NCI-H2107 (cell line): ENCODE measurements at regions not wholly inside any gene's neighbourhood (a gene's known extent, or its start where the extent isn't known, plus 50 kb on each side); places are given as distances from the start of the nearest gene placed in this dataset.

ENCODE experiments used
- DNase-seq: peaks from one replicate; lab custom pipeline; 2025; lab: John Stamatoyannopoulos, UW

GRCh38 chr2:198795419-198795818 lies 662.3 kb downstream of the SATB2 start:
- DNase-seq = no peak

DNA sequence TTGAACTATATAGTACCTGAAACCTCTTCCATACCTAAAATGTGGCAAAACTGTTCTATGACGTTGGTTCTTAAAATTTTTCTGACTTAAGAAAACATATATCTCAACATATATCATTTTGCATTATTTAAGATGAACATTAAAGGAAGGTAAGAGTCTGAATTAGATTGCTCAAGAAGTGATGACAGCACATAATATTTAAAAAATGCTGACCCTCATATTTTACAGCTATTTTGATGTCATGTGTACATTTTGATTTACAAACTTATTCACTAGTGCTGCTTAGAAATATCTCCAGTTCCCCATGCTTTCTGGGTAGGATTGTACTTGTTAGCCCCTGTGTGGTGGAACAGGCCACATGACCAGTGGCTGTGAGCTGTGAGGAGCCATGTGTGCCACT lies 666.1 kb downstream of the SATB2 start:
- no peak for DNase-seq

DNA sequence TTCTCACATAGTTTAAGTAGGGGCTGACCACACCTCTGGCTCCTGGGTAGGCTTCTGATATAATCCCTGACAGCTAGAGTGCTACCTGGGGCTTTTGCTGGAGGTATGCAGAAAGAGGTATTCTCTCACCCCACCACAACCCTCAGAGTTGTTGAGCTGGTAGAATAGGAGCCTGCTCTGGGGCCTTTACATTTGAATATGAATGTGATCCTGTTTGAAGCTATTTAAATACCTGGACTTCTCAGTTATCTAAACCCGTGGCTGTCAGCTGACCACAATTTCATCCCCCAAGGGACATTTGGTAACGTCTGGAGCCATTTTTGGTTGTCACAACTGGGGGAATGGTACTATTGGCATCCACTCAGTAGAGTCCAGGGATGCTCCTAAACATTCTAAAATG lies 669.1 kb downstream of the SATB2 start:
- DNase-seq = no peak

DNA sequence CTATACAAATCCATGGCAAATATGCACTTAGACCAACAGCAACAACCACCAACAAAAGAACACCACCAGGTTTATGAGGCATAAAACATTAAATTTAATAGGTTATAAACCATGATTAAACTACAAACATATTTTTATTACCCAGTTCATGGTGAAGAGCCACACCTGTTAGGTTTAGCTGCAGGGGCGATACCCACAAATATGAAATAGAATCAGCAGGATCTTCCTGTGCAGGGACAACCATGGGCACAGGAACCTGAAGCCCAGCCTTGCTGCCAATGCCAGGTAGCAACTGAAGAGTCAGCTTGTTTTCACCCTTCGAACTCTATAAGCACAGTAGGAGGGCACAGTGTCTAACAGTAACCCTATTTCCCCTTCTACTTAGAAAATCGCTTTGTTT lies 675.0 kb downstream of the SATB2 start:
- no peak for DNase-seq

- DNase-seq = no peak
Measured at GRCh38 chr2:198776616-198777406, 680.9 kb downstream of the SATB2 start.

- no peak for DNase-seq
Measured at GRCh38 chr2:198775737-198776136, 682.0 kb downstream of the SATB2 start.

DNA sequence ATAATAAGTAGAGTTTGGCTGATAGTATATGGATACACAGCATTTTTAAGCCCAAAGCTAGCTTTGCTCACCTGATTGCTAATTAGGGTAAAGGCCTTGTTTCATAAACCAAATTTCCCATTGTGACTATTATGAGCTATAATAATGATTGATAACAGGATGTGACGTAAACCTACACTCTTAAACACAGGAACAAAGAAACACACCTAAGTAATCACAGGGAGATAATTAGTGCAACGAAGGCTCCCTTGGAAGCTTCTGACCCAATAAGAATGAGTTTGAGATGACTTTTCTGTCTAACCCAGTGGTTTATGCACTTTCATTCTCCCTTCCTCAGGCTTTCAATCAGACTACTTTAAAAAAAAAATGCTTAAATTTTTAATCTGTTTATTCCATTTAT lies 683.2 kb downstream of the SATB2 start:
- no peak for DNase-seq

DNA sequence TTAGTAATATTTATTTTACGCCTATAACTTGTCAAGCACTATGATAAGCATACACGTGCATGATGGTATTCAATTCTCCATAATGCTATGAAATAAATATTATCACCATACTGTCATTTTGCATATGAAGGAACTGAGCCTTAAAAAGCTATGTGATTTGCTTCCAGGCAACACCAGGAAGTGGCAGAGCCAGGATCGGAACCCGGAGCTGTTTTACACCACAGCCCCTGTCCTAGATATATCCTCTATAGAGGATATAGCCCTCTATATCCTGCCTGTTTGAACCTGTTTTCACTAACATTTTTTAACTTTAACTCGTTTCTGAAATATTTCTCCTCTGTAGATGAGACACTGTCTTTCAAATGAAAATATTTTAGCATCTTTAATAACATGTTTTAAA lies 690.0 kb downstream of the SATB2 start:
- no peak for DNase-seq

GRCh38 chr2:198763793-198764192 lies 693.9 kb downstream of the SATB2 start:
- no peak for DNase-seq

- no peak for DNase-seq
Measured at GRCh38 chr2:198762441-198762840, 695.3 kb downstream of the SATB2 start.

DNA sequence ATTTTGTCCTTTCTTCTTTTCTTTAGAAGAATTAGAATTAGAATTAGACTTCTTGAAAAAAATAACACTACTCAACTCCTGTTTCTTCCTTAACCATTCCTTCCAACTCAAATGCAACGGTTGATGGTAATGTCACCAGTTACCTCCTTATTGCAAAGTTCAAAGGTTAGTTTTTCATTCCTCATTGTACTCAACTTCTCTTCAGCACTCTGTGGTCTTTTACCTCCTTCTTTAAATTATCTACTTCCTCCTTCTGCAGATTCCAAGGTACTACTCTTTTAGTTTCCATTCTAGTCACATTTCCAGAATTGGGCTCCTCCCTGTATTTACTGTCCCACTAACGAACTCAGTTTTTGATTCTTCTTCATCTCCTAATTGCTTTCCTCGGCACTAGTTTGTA lies 700.7 kb downstream of the SATB2 start:
- DNase-seq = no peak

GRCh38 chr2:198756166-198756565 lies 701.6 kb downstream of the SATB2 start:
- no peak for DNase-seq

- DNase-seq = no peak
Measured at GRCh38 chr2:198753101-198753500, 704.6 kb downstream of the SATB2 start.

GRCh38 chr2:198749364-198749763 lies 708.4 kb downstream of the SATB2 start:
- no peak for DNase-seq

- DNase-seq = no peak
Measured at GRCh38 chr2:198731842-198732399, 725.8 kb downstream of the SATB2 start.

- no peak for DNase-seq
Measured at GRCh38 chr2:198720266-198720665, 737.5 kb downstream of the SATB2 start.

DNA sequence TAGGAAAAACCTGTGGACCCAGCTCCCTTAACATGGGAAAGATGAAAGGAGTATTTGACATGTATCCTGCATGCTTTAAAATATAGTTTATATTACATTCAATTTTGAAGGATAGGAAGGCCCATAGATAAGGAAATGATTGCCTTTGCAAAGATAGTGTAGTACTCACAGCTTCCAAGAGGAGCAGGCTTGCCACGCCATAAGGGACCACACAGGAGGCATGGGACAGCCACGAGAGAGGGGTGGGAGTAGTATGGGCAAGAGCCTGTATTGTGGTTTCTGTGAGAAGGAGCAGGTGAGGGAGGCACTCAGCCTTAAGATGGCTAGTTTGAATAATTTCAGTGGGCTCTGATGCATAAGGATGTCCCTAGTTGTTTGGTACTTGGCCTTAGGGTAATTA lies 740.3 kb downstream of the SATB2 start:
- DNase-seq = no peak

DNA sequence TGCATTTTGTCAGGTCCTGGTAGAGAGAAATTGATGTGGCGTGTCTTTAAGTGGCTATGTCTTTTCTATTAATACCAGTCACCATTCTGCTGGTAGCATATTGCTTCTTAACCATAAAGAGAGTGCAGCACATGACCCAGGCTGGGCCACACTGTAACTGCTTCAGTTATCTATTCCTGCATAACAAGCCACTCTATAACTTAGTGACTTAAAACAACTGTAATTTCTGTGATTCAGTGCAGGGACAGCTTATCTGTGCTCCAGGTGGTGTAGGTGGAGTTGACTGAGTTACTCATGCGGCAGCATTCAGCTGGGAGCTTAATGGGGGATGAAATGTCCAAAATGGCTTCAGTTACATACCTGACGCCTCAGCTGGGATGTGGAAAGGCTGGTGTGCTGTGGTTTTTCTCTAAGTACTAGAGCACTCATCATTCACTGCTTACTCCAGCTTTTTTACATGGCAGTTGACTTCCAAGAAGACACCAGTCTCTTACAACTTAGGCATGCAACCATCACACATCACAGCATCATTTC lies 742.4 kb downstream of the SATB2 start:
- peak; percentile 14 for DNase-seq

DNA sequence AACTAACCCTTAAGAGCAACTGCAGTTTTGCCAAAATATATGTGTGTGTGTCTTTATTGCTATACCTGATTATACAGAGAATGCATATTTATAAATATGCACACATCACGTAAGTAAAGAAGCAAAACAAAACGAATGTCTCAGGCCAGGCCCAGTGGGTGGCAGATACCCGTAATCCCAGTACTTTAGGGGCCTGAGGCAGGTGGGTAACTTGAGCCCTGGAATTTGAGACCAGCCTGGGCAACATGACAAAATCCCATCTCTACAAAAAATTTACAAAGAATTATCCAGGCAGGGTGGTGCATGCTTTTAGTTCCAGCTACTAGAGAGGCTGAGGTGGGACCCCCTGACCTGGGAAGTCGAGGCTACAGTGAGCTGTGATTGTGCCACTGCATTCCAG lies 745.3 kb downstream of the SATB2 start:
- DNase-seq = no peak

- DNase-seq = no peak
Measured at GRCh38 chr2:198711484-198711883, 746.3 kb downstream of the SATB2 start.

GRCh38 chr2:198710562-198710961 lies 747.2 kb downstream of the SATB2 start:
- DNase-seq = no peak

DNA sequence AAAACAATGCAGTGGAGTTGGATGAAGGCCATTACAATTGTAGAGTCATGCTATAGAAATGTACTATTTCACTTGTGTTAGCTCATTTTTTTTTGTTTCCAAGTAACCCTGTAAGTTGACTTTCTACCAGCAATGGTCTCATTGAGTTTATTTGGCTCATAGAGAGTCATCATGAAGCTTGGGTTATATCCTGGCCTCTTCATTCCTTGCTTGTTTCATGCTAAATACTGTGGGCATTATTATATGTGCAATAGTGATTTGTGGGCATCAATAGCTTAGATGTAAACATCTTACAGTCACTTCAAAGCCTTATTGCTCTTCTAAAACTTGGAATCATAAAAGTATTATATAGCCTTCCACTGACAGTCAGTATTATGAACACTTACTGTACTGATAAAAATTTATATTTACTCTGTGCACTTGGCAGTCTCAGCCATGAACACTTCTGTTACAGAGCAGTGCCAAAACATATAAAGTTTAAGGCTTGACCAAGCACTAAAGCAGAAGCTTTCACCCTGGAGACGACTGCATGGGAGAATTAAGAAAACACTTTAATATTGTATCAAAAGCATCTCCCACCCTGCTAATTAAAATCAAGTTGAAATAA lies 751.2 kb downstream of the SATB2 start:
- no peak for DNase-seq

- no peak for DNase-seq
Measured at GRCh38 chr2:198703281-198703680, 754.5 kb downstream of the SATB2 start.
